DND-41 (cell line): ENCODE measurements at regions not wholly inside any gene's neighbourhood (a gene's known extent, or its start where the extent isn't known, plus 50 kb on each side); places are given as distances from the start of the nearest gene placed in this dataset.

Source experiments
- ATAC-seq: fragments of 200-7000 bp; cut with Tn5 transposase; 3 replicates; pipeline ENCODE4 v1.9.1; 2021; ENCODE audit warnings: low read depth; ENCODE audit not compliant: insufficient read depth
- DNase-seq: peaks from one replicate; pipeline ENCODE4 v3.0.0-alpha.2; 2020
- H2AFZ ChIP-seq: 2 replicates; pipeline ENCODE4 v1.6.0; 2012; ENCODE audit warnings: low read depth, low read length
- H3K27ac ChIP-seq: 2 replicates; pipeline ENCODE4 v1.5.1; 2012; ENCODE audit warnings: low read length, inconsistent platforms
- H3K27me3 ChIP-seq: fragments of 200-600 bp; sonication (generic); 2 replicates; pipeline ENCODE4 v1.6.0; 2012; ENCODE audit warnings: low read length, mild to moderate bottlenecking, inconsistent platforms; ENCODE audit not compliant: insufficient read depth, poor library complexity
- H3K36me3 ChIP-seq: 2 replicates; pipeline ENCODE4 v1.5.1; 2012; ENCODE audit warnings: low read length, inconsistent platforms; ENCODE audit not compliant: insufficient read depth
- H3K4me1 ChIP-seq: 2 replicates; pipeline ENCODE4 v1.5.1; 2012; ENCODE audit warnings: mild to moderate bottlenecking, low read length; ENCODE audit not compliant: insufficient read depth
- H3K4me2 ChIP-seq: 2 replicates; pipeline ENCODE4 v1.6.0; 2012; ENCODE audit warnings: mild to moderate bottlenecking, moderate library complexity, low read length, inconsistent platforms; ENCODE audit not compliant: insufficient read depth
- H3K4me3 ChIP-seq, 2 experiments: fragments of 200-600 bp in 1 of 2; shearing (Covaris generic) in 1 of 2; 2 replicates each; pipeline ENCODE4 v1.5.1; 2012 to 2016; ENCODE audit warnings: inconsistent platforms in 2 of 2, low read length in 2 of 2, mild to moderate bottlenecking in 2 of 2, low read depth in 1 of 2, moderate library complexity in 1 of 2
- H3K79me2 ChIP-seq: 2 replicates; pipeline ENCODE4 v1.6.0; 2012; ENCODE audit warnings: low read length, inconsistent platforms; ENCODE audit not compliant: insufficient read depth
- H3K9ac ChIP-seq: 2 replicates; pipeline ENCODE4 v1.6.0; 2012; ENCODE audit warnings: low read depth, mild to moderate bottlenecking, inconsistent platforms, low read length, moderate library complexity
- H3K9me3 ChIP-seq: 2 replicates; pipeline ENCODE4 v1.5.1; 2012; ENCODE audit warnings: low read length, moderate library complexity, mild to moderate bottlenecking, inconsistent platforms; ENCODE audit not compliant: insufficient read depth, severe bottlenecking
- H4K20me1 ChIP-seq: 2 replicates; pipeline ENCODE4 v1.6.0; 2012; ENCODE audit warnings: low read length; ENCODE audit not compliant: insufficient read depth
- CTCF ChIP-seq: IDR thresholded peaks from 2 replicates; pipeline ENCODE4 v1.5.1; 2012; ENCODE audit warnings: borderline replicate concordance, low read length, moderate library complexity, mild to moderate bottlenecking; ENCODE audit not compliant: poor library complexity, severe bottlenecking; ENCODE audit errors: extremely low read depth
- EZH2 ChIP-seq: IDR thresholded peaks from 3 replicates; pipeline ENCODE4 v1.6.1; 2012; ENCODE audit warnings: borderline replicate concordance, low read depth, mild to moderate bottlenecking, moderate library complexity, low read length, inconsistent platforms; ENCODE audit not compliant: severe bottlenecking

DNA sequence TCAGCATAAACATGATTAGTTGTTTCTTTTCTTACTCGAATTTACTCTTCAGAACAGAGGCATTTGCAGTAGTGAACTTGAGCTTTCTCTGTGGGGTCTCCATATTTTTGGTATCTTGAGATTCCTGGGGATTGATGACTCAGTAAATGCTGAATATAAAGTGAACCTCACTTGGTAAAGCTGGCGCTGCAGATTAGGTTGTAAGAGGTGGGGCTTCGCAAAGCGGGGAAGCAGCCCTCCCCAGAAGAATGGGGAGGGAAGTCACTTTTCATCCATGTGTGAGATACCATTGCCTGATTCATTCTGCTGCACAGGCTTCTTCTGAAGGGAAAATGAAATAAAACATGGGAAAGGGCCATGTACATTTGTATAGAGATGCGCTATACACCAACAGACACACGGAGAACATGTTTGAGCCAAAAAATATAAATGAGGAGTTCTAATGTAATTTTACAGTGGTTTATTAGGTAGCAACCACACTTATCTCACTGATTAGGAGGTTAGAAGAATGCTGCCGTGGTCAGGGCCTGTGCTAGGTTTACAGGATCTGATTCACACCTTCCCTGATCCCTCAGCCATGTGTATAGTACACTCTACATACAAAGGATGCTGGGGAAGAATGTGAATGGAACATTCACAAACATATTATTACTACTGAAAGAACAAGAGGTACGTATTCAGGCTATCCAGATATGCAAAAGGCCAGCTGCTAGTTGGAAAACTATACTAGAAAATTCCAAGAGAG, 63.5 kb downstream of the DNTTIP2 start:
- H3K9ac ChIP-seq = no peak overlapping the region

DNA sequence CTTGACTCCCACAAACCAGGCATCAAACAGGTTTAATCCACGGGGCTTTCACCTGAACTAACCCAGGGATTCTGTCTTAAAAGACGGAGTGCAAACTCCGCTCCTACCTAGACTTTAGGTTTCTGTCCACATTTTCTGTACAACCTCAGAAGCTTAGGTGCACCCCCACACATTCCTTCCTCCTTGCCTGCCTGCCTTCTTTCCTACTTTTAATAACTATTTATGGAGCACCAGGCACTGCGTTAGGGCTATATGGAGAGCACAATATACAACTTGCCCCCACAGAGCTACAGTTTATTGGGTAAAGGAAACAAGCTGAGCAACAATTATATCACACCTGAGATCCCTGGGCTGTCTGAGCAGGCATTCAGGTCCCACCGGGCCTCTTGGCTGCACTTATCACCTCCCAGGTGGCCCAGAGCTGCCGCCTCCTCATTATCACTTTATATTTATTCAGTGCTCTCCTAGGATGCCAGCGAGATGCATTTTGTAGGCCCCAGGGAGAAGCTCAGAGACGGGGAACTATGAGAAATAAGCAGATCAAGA, 64.1 kb downstream of the DNTTIP2 start:
- H3K79me2 ChIP-seq = no peaks in the 10 kb centered on the region
- no peak overlapping the region for H3K9ac ChIP-seq
- peaks cover 22% of the 10 kb centered on the region for H3K4me1 ChIP-seq
- no peak overlapping the region for H2AFZ ChIP-seq
- no peak for ATAC-seq
- no peaks in the 10 kb centered on the region for H3K27me3 ChIP-seq
- no peak overlapping the region for H3K27ac ChIP-seq
- no peaks in the 10 kb centered on the region for H3K9me3 ChIP-seq
- TF ChIP-seq EZH2 = no peak
- TF ChIP-seq CTCF = no peak
- H3K36me3 ChIP-seq = no peaks in the 10 kb centered on the region
- no peak overlapping the region for H3K4me3 ChIP-seq
- no peak for DNase-seq
- no peak overlapping the region for H3K4me2 ChIP-seq
- no peaks in the 10 kb centered on the region for H4K20me1 ChIP-seq

More for the DNA sequence above, 63.5 kb downstream of the DNTTIP2 start:
- DNase-seq = no peak
- no peaks in the 10 kb centered on the region for H3K9me3 ChIP-seq
- H3K27me3 ChIP-seq = no peaks in the 10 kb centered on the region
- H3K4me1 ChIP-seq = peaks cover 22% of the 10 kb centered on the region
- no peak overlapping the region for H3K27ac ChIP-seq
- H2AFZ ChIP-seq = no peak overlapping the region
- no peak for ATAC-seq
- H3K4me3 ChIP-seq = no peak overlapping the region
- H3K79me2 ChIP-seq = no peaks in the 10 kb centered on the region
- H4K20me1 ChIP-seq = no peaks in the 10 kb centered on the region
- no peak overlapping the region for H3K4me2 ChIP-seq
- H3K36me3 ChIP-seq = no peaks in the 10 kb centered on the region
- TF ChIP-seq CTCF = no peak
- TF ChIP-seq EZH2 = no peak

DNA sequence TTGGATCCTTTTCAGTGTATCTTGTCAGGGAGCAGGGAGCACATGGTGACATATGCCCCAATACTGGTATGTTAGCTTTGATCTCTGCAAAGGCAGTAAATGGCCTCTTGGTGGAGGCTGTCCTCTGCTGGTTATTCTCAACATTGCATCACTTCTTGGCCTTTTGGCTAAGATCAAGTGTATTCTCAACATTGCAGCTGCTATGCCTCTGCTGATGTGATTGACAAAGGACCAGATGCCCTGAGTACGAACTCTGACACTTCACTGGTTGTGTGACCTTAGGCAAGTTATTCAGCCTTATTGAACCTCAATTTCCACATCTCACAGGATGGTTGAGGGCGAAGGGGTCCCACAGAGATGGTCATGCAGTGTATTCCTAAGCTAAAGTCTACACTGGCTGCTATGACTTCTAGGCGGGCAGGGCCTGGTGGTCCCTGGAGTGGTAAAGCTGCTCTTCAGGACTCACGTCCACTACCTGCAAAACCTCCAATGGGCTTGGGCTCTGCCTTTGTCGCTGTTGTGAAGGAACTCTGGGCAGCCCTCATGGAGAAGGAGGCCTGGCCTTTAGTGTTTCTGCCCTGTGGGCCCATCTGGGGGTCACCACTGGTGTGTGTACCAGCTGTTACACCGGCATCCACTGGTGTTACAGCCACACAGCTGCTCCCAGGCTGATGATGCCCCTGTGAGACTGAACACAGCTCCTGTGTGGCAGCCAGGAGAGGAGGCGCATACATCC, 64.8 kb downstream of the DNTTIP2 start:
- no peak overlapping the region for H3K4me3 ChIP-seq
- no peak overlapping the region for H2AFZ ChIP-seq
- H3K36me3 ChIP-seq = no peaks in the 10 kb centered on the region
- ATAC-seq (peak; percentile 84), DNase-seq (peak; percentile 76)
- H3K27ac ChIP-seq = no peak overlapping the region
- no peaks in the 10 kb centered on the region for H3K9me3 ChIP-seq
- H3K4me1 ChIP-seq = peaks cover 22% of the 10 kb centered on the region
- no peaks in the 10 kb centered on the region for H3K79me2 ChIP-seq
- TF ChIP-seq CTCF = peak; percentile 94
- no peak for TF ChIP-seq EZH2
- no peaks in the 10 kb centered on the region for H3K27me3 ChIP-seq
- H4K20me1 ChIP-seq = no peaks in the 10 kb centered on the region
- H3K4me2 ChIP-seq = no peak overlapping the region
- H3K9ac ChIP-seq = no peak overlapping the region
